Activated CD4-positive, alpha-beta T cell treated with anti-CD3 and anti-CD28 coated beads, Interleukin-2, amount 50 U/mL, for 1 hour (primary cell): ENCODE measurements at regions not wholly inside any gene's neighbourhood (a gene's known extent, or its start where the extent isn't known, plus 50 kb on each side); places are given as distances from the start of the nearest gene placed in this dataset.
"Not testable (repeated sequence)": the region's sequence is repeated elsewhere in the genome, so short reads cannot be mapped to it uniquely, and the experiment has no call there.

Source experiments
- DNase-seq: peaks from one replicate; pipeline ENCODE4 v3.0.0-alpha.2; 2020

GRCh38 chr1:228945885-228946284 lies 210.6 kb downstream of the RHOU start:
- no peak for DNase-seq

GRCh38 chr1:228949617-228950016 lies 214.3 kb downstream of the RHOU start:
- DNase-seq = not testable (repeated sequence)

GRCh38 chr1:228953207-228953606 lies 217.9 kb downstream of the RHOU start:
- no peak for DNase-seq

- DNase-seq = not testable (repeated sequence)
These were observed 218.5 kb downstream of the RHOU start for GRCh38 chr1:228953808-228954207.

- no peak for DNase-seq
These were observed 220.4 kb downstream of the RHOU start for GRCh38 chr1:228955691-228956090.

GRCh38 chr1:228956864-228957263 lies 221.6 kb downstream of the RHOU start:
- no peak for DNase-seq

- DNase-seq = no peak
These were observed 222.3 kb downstream of the RHOU start for GRCh38 chr1:228957535-228957934.

GRCh38 chr1:228958121-228958520 lies 222.8 kb downstream of the RHOU start:
- DNase-seq = no peak

- no peak for DNase-seq
These were observed 223.5 kb downstream of the RHOU start for GRCh38 chr1:228958741-228959140.

- DNase-seq = no peak
These were observed 225.4 kb downstream of the RHOU start for GRCh38 chr1:228960705-228961104.

GRCh38 chr1:228961511-228961910 lies 226.2 kb downstream of the RHOU start:
- no peak for DNase-seq

GRCh38 chr1:228963795-228964177 lies 228.5 kb downstream of the RHOU start:
- DNase-seq = no peak

GRCh38 chr1:228964178-228965089 lies 229.2 kb downstream of the RHOU start:
- no peak for DNase-seq

GRCh38 chr1:228968891-228969606 lies 233.8 kb downstream of the RHOU start:
- DNase-seq = no peak

GRCh38 chr1:228969953-228970800 lies 234.9 kb downstream of the RHOU start:
- no peak for DNase-seq

- no peak for DNase-seq
These were observed 237.3 kb downstream of the RHOU start for GRCh38 chr1:228972576-228972975.

- DNase-seq = no peak
These were observed 239.0 kb downstream of the RHOU start for GRCh38 chr1:228974273-228974672.

- DNase-seq = no peak
These were observed 240.1 kb downstream of the RHOU start for GRCh38 chr1:228975238-228975907.

- no peak for DNase-seq
These were observed 241.0 kb downstream of the RHOU start for GRCh38 chr1:228976316-228976715.

GRCh38 chr1:228977307-228977706 lies 242.0 kb downstream of the RHOU start:
- no peak for DNase-seq

- no peak for DNase-seq
These were observed 242.5 kb downstream of the RHOU start for GRCh38 chr1:228977741-228978140.

GRCh38 chr1:228978484-228979324 lies 243.4 kb downstream of the RHOU start:
- no peak for DNase-seq
